AG04449 (cell line): ENCODE measurements at regions not wholly inside any gene's neighbourhood (a gene's known extent, or its start where the extent isn't known, plus 50 kb on each side); places are given as distances from the start of the nearest gene placed in this dataset.

ENCODE experiments used
- CTCF ChIA-PET: fragments of 350-600 bp; formaldehyde crosslinking; extraction: SDS; loops from one replicate; lab custom pipeline; 2021; ENCODE audit warnings: antibody characterized with exemption; lab: Yijun Ruan, JAX
- POLR2A ChIA-PET: fragments of 400-600, 350-600 bp; formaldehyde crosslinking; extraction: SDS; loops from one replicate; lab custom pipeline; 2020; ENCODE audit warnings: antibody characterized with exemption, inconsistent platforms; lab: Yijun Ruan, JAX
- DNase-seq: peaks from one replicate; pipeline ENCODE4 v3.0.0-alpha.2; 2010; ENCODE audit warnings: low read depth, low spot score
- H3K4me3 ChIP-seq: 2 replicates; pipeline ENCODE4 v1.5.1; 2011; ENCODE audit warnings: low read depth, mild to moderate bottlenecking, control low read depth, low read length
- TF ChIP-seq, protein P1 (sequence below): IDR thresholded peaks from one replicate; pipeline ENCODE4 v1.5.1; 2011; ENCODE audit warnings: mild to moderate bottlenecking, moderate library complexity, low read length, control low read depth, inconsistent platforms; ENCODE audit not compliant: insufficient read depth; ENCODE audit errors: missing control alignments

DNA sequence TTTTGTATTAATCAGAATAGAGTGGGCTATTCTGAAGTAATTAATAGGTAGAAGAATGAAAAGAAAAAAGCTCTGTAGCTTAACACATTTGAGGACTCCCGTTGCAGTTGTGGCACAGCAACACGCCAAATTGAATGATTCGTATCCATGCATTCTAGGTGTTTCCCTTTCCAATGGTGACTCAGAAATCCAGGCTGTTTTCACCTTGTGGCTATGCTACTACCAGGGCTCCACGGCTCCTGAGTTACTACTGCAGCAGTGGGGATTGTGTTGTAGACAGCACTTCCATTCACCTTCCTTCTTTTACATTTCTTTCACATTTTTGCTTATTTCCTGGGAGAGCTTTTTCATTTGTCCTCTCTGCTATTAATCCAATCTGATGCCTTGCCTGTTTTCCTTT is 1616.4 kb downstream of the CDH8 start:
- no peak for DNase-seq

DNA sequence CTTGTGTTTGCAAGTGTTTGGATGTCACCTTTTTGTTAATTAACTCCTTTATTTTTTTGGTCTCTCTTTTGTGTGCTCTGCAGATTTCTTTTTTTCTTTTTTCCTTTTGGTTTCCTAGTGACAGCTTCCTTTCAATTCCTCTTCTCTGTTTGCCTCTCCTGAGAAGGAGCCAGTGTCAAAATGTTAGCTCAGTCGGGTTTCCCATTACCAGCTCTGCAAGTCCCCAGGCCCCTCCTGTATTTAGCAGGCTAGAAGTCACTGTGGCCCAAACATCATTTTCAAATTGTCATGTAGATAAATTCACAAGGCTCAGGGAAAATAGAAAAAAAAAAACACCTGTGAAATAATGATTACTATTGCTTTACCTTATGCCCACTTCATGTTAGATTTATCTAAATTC is 1621.6 kb downstream of the CDH8 start:
- ChIA-PET POLR2A (no interaction called here), CTCF (interaction anchor here (1.4 kb wide), 1 partner anchor 37 kb away, joined by 4 read pairs; no protein-coding TSS in a partner anchor)
- no peak for DNase-seq

More for the DNA sequence above, 1616.4 kb downstream of the CDH8 start:
- no peak overlapping the region for H3K4me3 ChIP-seq
- ChIA-PET POLR2A (no interaction called here), CTCF (no interaction called here)
- TF ChIP-seq, protein P1, sequence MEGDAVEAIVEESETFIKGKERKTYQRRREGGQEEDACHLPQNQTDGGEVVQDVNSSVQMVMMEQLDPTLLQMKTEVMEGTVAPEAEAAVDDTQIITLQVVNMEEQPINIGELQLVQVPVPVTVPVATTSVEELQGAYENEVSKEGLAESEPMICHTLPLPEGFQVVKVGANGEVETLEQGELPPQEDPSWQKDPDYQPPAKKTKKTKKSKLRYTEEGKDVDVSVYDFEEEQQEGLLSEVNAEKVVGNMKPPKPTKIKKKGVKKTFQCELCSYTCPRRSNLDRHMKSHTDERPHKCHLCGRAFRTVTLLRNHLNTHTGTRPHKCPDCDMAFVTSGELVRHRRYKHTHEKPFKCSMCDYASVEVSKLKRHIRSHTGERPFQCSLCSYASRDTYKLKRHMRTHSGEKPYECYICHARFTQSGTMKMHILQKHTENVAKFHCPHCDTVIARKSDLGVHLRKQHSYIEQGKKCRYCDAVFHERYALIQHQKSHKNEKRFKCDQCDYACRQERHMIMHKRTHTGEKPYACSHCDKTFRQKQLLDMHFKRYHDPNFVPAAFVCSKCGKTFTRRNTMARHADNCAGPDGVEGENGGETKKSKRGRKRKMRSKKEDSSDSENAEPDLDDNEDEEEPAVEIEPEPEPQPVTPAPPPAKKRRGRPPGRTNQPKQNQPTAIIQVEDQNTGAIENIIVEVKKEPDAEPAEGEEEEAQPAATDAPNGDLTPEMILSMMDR, result no peak

DNA sequence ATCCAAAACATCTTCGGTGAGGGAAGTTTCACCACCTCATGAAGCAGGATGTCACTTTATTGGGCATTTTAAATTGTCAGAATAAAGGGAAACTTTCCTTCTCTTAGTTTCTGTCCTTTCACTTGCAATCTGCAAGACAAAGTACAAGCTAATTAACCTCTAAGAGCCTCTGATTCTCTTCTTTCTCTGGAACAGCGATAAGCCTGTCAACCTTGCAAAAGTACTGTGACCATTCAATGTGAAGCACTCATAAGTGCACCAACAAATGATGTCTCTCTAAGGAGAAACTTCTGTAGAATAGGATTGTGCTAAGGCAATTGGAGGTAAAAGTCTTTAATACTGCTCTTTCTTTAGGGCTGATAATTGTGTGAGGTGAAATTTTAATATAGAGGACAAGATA is 1622.3 kb downstream of the CDH8 start:
- POLR2A ChIA-PET, result no interaction called here
- no peak for DNase-seq
- no peak overlapping the region for H3K4me3 ChIP-seq
- TF ChIP-seq, protein P1, result no peak
- CTCF ChIA-PET, result no interaction called here

More for the DNA sequence above, 1621.6 kb downstream of the CDH8 start:
- H3K4me3 ChIP-seq, result no peak overlapping the region
- TF ChIP-seq, protein P1, result no peak

DNA sequence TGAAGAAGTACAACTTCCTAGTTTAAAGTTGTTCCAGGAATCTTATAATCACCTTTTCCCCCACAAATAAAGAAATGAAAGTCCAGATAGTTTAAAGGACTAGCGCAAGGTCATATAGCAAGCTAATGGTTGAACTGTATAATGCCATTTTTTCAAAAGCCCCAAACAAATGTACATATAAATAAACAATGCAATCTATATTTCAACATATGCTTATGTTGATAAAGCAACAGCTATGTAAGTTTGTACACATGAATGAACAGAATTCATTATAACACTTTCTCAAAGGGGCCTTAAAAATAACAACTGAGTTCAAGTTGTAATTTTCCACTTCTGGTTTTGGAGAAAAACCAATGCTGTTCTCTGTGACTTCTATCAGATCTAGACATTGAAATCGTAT is 1628.6 kb downstream of the CDH8 start:
- CTCF ChIA-PET, result no interaction called here
- POLR2A ChIA-PET, result no interaction called here
- H3K4me3 ChIP-seq, result no peak overlapping the region
- TF ChIP-seq, protein P1, result no peak
- no peak for DNase-seq

DNA sequence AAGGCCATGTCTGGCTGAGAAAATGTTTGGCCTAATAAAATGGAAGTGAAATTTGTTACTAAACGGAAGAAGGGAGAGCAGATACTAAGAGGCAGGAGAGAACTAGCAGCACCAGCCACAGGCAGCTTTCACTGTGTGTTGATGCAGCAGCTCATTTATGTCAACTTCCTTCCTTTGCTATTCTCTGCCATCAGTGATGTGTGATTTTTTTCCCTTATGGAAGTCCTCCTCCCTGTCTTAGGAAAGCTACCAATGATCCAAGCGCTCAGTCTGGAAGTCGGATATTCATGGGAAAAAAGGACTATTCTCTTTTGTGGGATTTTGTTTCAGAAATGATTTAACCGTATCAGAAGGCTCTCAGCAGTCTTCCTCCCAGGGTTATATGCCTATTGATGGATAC is 1629.2 kb downstream of the CDH8 start:
- CTCF ChIA-PET, result no interaction called here
- no peak for DNase-seq
- TF ChIP-seq, protein P1, result no peak
- H3K4me3 ChIP-seq, result no peak overlapping the region
- POLR2A ChIA-PET, result no interaction called here

DNA sequence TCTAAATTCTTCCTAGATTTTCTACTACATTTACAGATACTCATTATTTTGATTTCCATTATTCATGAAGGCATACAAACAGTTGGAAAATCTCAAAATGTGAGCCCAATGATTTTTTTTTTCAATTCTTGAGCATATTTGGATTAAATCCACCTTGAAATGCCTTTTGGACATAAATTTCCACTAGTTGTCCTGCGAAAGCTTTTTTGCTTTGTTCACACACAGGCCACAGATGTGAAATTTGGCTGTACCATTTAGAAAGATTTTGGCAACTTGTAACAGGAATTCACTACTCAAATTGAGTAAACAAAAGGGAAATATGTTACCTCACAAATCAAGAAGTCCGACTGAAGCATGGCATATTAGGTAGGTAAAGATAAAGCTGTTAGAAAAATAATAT is 1631.0 kb downstream of the CDH8 start:
- CTCF ChIA-PET, result no interaction called here
- POLR2A ChIA-PET, result no interaction called here
- no peak overlapping the region for H3K4me3 ChIP-seq
- no peak for DNase-seq
- TF ChIP-seq, protein P1, result no peak
